ENCODE measurements at regions not wholly inside any gene's neighbourhood (a gene's known extent, or its start where the extent isn't known, plus 50 kb on each side); places are given as distances from the start of the nearest gene placed in this dataset.

DNA sequence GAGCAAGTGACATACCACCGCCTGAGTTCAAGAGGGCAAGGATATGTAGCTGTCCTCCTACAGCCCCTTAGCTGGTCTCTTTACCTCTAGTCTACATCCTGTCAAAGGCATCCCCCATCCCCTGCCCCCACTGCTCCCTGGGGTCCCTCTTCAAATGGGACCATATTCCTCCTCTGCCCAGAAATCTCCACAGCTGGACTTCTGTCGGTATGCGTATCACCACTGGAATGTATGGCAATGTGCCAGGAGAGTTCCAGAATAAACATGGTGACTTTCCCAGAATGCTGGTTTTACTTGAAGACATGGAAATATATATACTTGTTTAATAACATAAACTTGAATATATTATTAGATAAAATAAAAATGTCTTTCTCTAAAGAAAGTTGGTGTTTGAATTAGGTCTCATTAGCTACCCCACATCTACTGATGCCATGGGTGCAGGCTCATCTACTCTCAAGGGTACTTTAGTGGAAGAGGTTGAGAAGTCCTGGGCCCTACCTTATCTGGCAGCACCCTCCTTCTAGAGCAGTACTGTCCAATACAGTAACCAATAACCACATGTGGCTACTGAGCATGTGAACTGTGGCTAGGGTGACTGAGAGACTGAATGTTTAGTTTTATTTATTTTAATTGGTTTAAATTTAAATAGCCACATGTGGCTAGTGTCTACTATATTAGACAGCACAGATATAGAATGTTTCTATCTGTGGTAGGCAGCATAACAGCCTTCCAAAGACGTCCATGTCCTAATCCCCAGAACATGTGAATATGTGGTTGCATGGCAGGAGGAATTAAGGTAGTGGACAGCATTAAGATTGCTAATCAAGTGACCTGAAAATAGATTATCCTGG lies 181.7 kb upstream of the SLC30A5 start:
- DNase-seq: no peak

GRCh38 chr5:68915079-68915478 lies 178.7 kb upstream of the SLC30A5 start:
- no peak for DNase-seq

GRCh38 chr5:68918306-68918705 lies 175.5 kb upstream of the SLC30A5 start:
- DNase-seq: no peak

- no peak for DNase-seq
These were observed 173.8 kb upstream of the SLC30A5 start for GRCh38 chr5:68919988-68920490.

GRCh38 chr5:68920888-68921287 lies 172.9 kb upstream of the SLC30A5 start:
- no peak for DNase-seq

DNA sequence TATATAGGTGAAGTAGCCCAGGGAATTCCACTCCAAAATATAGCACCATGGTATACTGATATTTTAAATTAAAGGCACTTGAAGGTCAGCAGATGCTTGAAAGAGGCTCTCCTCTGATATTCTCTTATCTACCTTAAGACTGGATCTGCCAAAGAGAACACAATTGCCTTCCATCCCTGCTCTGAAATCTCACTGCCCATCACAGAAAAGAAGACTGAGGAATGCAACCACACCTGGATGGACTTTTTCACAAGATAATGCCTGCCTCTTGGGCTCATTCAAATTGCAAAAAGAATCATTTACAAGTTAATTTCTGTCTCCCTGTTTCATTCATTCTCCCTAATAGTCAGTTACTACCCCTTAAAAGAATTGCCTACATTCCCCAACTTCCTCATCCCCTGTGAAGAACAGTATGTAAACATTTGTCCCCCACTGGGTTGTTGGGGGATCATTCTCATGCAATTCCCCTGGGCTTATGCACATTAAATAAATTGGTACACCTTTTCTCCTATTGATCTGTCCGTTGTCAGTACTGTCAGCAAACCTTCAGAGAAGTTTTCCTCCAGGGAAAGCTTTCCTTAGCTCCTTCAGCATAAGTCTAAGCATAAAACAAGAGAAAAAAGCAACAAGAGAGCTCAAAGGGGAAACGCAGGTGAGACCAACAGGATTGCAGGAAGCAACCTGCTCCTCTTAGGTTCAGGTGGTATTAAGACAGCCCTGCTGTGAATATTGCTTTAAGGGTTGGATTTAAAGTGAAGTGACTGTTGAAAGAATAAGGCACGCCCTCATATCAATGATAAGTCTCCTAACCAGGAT lies 171.4 kb upstream of the SLC30A5 start:
- no peak for DNase-seq

DNA sequence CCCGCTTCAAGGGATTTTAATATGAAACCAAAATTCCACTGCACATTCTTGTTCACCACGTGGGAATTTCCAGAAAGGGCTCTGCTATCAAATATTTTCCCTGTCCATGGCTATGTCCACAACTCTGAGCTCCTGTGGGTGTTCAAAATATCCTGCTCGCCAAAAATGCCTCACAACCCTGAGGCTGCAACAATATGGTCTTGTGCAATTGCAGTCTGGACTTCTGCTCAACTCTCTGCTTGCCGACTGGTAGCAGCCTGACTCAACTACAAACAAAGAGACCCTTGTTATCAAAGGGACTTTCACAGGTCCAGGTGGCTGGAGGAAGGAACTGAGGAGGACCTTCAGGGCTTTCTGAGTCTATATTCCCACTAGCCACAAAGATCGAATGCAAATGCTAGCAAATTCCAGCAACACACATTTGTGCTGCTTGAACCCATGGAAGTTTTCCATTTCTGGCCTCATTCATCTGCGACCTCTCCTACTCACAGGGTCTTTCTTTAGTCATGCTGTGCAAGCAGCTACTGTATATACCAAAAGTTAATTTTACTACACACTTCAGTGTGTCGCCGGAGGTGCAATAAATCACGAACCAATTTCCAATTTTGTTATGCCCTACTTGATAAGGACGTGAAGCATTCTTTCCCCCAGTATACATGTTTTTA lies 169.2 kb upstream of the SLC30A5 start:
- no peak for DNase-seq

DNA sequence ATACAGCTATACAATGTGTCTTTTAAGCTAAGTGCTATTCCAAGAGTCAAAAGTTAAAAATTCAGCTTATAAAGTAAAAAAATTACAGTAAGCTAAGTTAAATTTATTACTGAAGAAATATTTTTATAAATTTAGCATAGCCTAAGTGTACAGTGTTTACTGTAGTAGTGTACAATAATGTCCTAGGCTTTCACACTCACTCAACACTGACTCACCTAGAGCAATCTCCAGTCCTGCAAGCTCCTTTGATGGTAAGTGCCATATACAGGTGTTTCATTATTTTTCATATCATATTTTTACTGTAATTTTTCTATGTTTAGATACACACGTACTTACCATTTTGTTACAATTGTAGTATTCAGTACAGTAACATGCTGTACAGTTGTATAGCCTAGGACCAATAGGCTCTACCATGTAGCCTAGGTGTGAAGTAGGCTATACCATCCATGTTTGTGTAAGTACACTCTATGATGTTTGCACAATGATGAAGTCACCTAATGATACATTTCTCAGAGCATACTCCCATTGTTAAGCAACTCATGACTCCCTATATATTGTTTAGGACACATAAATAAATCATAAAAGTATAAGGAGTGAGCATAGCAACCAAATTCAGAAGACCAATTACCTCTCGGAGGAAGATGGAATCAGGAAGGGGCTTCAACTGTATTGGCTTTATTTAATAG lies 165.1 kb upstream of the SLC30A5 start:
- no peak for DNase-seq

- DNase-seq: no peak
These were observed 163.7 kb upstream of the SLC30A5 start for GRCh38 chr5:68930139-68930538.

GRCh38 chr5:68932830-68933434 lies 160.9 kb upstream of the SLC30A5 start:
- no peak for DNase-seq

DNA sequence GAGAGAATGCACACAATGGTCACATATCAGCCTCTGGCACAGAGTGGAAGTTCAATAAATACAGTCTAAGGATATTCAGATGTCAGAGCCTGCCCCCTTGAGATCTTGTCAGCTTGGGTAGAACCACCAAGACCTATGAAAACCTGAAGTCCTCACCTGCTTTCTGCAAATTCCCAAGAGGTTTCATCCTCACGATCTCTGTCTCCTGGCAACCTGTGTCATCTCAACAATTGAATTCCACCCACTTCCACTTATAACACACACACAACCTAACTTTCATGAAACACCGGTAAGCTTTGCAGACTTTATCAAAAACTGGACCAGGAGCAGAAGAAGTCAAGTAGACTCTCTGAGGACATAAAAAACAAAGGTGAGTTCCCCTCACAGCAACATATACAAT lies 151.6 kb upstream of the SLC30A5 start:
- no peak for DNase-seq

- DNase-seq: no peak
These were observed 147.1 kb upstream of the SLC30A5 start for GRCh38 chr5:68946728-68947127.

GRCh38 chr5:68947986-68948385 lies 145.8 kb upstream of the SLC30A5 start:
- DNase-seq: no peak

GRCh38 chr5:68949256-68949655 lies 144.6 kb upstream of the SLC30A5 start:
- DNase-seq: no peak

DNA sequence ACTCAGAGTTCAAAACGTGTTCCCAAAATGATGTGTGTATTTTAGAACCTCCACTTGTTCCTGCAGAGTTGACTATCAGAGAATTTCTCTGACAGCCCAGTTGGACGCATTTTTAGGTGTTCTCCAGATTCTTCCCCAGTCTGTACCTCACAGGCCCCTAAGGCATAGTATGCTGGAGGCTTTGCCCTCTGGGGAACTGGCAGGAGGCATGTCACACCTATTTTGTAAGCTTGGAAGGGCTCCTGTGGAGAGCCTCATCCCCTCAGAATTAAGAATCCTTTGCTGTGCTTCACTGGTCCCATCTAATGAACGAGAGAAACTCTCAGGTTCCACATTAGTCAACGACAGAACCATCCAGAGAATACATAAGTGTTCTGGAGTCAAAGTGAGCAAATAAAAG lies 144.1 kb upstream of the SLC30A5 start:
- DNase-seq: no peak

- DNase-seq: peak; percentile 10
These were observed 143.7 kb upstream of the SLC30A5 start for GRCh38 chr5:68950125-68950524.

DNA sequence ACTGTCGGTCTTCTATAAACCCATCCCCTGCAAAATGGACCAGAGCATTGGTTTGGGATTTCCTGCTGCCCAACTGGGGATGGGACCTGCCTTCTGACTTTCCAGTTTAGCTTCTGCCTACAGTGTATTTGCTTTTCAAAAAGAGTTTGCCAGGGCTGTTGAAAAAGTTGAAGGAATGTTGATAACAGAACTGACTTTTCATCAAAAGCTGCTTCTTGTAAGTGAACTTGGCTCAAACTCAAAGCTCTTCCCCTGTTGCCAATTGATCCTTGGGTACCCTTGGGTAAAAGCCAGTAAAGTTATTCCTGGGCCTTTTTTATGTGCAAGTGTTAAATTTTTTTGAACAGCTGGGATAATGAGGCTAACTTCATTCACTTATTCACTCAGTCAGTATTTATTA lies 142.9 kb upstream of the SLC30A5 start:
- peak; percentile 8 for DNase-seq

- no peak for DNase-seq
These were observed 140.5 kb upstream of the SLC30A5 start for GRCh38 chr5:68953231-68953874.

GRCh38 chr5:68953875-68954617 lies 139.8 kb upstream of the SLC30A5 start:
- DNase-seq: no peak

DNA sequence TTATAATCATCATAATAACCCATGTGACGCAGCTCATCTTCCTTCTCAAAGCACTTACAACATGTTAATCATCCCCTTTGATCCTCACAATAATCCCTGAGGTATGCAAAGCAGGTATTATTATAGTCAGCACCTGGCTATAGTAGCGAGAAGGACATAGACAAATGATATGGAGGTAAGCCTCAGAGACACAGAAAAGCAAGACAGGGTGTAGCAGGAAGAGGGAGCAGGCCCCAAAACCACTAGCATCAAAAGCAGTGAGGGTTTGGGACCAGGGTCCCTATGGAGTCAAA lies 139.2 kb upstream of the SLC30A5 start:
- DNase-seq: no peak

- DNase-seq: no peak
These were observed 136.2 kb upstream of the SLC30A5 start for GRCh38 chr5:68957591-68957990.
